ENCODE measurements at regions not wholly inside any gene's neighbourhood (a gene's known extent, or its start where the extent isn't known, plus 50 kb on each side); places are given as distances from the start of the nearest gene placed in this dataset.

DNA sequence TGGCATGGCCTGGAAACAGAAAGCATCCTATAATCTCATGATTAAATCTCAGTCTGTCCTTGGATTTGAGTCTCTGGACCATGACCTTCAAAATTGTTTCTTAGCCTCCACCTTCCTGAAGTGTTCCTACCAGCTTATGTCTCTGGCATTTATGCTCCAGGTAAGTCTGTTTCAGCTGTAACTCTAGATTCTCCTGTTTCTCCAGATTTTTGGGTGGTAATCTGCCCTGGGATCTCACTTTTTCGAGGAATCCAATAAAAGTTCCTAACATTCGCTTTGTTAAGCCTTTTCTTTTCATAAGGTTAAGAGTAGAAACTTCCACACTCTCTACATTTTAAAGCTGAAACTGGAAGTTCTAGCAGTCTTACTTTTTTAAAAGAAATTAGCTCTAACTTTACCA lies 318.5 kb downstream of the C6orf118 start:
- H3K9me3 Mint-ChIP-seq, result no peaks in the 10 kb centered on the region
- Histone ChIP-seq H3K27me3 (ENCODE audit: control insufficient read depth in 1 of 2, insufficient read depth in 2 of 2, low read length in 2 of 2) (no peaks in the 10 kb centered on the region), H3K4me3 (ENCODE audit: low read length) (no peak overlapping the region), H3K4me1 (ENCODE audit: insufficient read depth, low read length) (no peaks in the 10 kb centered on the region), H3K9me3 (ENCODE audit: control insufficient read depth in 1 of 2, insufficient read depth in 1 of 2, low read length in 2 of 2) (peaks cover 0 to 7% of the 10 kb centered on the region in 2 experiments), H3K36me3 (ENCODE audit: insufficient read depth, low read length) (no peaks in the 10 kb centered on the region), H3K27ac (ENCODE audit: low read depth in 1 of 2, low read length in 2 of 2) (no peak overlapping the region)
- H3K4me1 Mint-ChIP-seq (ENCODE audit: low read depth), result no peaks in the 10 kb centered on the region
- ATAC-seq (ENCODE audit: poor library complexity) (no peak), DNase-seq (no peak)
- ChIA-PET CTCF (no interaction called here), POLR2A (no interaction called here)
- intact Hi-C loops (cut with DNase I, micrococcal nuclease), result no loop called here
- no peak overlapping the region for H3K27ac Mint-ChIP-seq
- H3K36me3 Mint-ChIP-seq (ENCODE audit: low read depth), result no peaks in the 10 kb centered on the region
- TF ChIP-seq, protein P1, sequence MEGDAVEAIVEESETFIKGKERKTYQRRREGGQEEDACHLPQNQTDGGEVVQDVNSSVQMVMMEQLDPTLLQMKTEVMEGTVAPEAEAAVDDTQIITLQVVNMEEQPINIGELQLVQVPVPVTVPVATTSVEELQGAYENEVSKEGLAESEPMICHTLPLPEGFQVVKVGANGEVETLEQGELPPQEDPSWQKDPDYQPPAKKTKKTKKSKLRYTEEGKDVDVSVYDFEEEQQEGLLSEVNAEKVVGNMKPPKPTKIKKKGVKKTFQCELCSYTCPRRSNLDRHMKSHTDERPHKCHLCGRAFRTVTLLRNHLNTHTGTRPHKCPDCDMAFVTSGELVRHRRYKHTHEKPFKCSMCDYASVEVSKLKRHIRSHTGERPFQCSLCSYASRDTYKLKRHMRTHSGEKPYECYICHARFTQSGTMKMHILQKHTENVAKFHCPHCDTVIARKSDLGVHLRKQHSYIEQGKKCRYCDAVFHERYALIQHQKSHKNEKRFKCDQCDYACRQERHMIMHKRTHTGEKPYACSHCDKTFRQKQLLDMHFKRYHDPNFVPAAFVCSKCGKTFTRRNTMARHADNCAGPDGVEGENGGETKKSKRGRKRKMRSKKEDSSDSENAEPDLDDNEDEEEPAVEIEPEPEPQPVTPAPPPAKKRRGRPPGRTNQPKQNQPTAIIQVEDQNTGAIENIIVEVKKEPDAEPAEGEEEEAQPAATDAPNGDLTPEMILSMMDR (IDR thresholded peaks at IDR 0.05), result no peak
- no peak overlapping the region for H3K4me3 Mint-ChIP-seq
- no peaks in the 10 kb centered on the region for H3K27me3 Mint-ChIP-seq

DNA sequence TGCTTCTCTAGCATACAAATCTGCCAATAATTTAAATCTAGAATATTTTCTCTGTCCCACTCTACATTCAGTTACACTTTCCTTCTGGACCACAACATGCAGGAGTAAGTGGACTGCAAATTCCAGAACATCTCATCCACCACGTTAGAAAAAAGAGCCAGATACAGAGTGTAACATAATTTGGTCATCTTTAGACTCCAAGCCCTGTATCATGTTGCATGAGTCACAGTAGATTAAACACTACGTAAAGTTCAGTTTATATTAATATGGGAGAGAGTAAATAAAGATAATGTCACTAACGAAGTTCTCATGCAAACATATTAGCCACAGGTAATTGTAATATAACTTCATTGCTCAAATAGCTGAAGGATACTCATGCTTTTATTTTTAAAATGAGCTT lies 327.0 kb downstream of the C6orf118 start:
- H3K36me3 ChIP-seq (ENCODE audit: insufficient read depth, low read length), result no peaks in the 10 kb centered on the region
- intact Hi-C loops (cut with DNase I, micrococcal nuclease), result no loop called here
- Mint-ChIP-seq H3K9me3 (peaks cover 9% of the 10 kb centered on the region), H3K4me3 (no peak overlapping the region), H3K27me3 (no peaks in the 10 kb centered on the region), H3K27ac (no peak overlapping the region), H3K36me3 (ENCODE audit: low read depth) (no peaks in the 10 kb centered on the region), H3K4me1 (ENCODE audit: low read depth) (no peaks in the 10 kb centered on the region)
- H3K4me1 ChIP-seq (ENCODE audit: insufficient read depth, low read length), result no peaks in the 10 kb centered on the region
- H3K27me3 ChIP-seq (ENCODE audit: control insufficient read depth in 1 of 2, insufficient read depth in 2 of 2, low read length in 2 of 2), result no peaks in the 10 kb centered on the region
- no peak overlapping the region for H3K4me3 ChIP-seq (ENCODE audit: low read length)
- H3K27ac ChIP-seq (ENCODE audit: low read depth in 1 of 2, low read length in 2 of 2), result no peak overlapping the region
- ChIA-PET CTCF (no interaction called here), POLR2A (no interaction called here)
- DNase-seq, result no peak
- no peak for ATAC-seq (ENCODE audit: poor library complexity)
- peaks cover 0 to 4% of the 10 kb centered on the region in 2 experiments for H3K9me3 ChIP-seq (ENCODE audit: control insufficient read depth in 1 of 2, insufficient read depth in 1 of 2, low read length in 2 of 2)
- TF ChIP-seq, protein P1 (IDR thresholded peaks at IDR 0.05), result no peak

DNA sequence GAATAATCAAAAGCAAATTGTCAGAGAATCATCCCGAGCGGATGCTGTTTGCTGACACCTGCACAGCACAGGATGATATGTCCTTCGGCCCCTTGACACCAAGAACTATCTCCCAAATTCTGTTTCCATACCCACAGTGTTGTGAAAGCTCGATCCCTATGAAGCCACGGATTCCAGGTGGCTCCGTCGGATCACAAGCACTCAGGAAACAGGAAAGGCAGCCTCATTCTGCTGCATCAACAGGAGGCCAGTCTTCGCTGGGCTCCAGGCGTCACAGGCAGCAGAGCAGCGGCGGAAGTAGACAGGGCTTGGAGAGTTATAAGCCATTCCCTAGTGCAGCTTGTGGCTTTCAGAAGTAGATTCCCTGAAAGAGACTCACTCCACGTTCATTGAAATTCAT lies 342.3 kb downstream of the C6orf118 start:
- Histone ChIP-seq H3K27ac (ENCODE audit: low read depth in 1 of 2, low read length in 2 of 2) (no peak overlapping the region), H3K4me3 (ENCODE audit: low read length) (no peak overlapping the region), H3K27me3 (ENCODE audit: control insufficient read depth in 1 of 2, insufficient read depth in 2 of 2, low read length in 2 of 2) (no peaks in the 10 kb centered on the region), H3K9me3 (ENCODE audit: control insufficient read depth in 1 of 2, insufficient read depth in 1 of 2, low read length in 2 of 2) (peaks cover 0 to 8% of the 10 kb centered on the region in 2 experiments), H3K36me3 (ENCODE audit: insufficient read depth, low read length) (no peaks in the 10 kb centered on the region), H3K4me1 (ENCODE audit: insufficient read depth, low read length) (no peaks in the 10 kb centered on the region)
- Mint-ChIP-seq H3K27me3 (no peaks in the 10 kb centered on the region), H3K4me1 (ENCODE audit: low read depth) (no peaks in the 10 kb centered on the region), H3K9me3 (peaks cover 3% of the 10 kb centered on the region), H3K4me3 (no peak overlapping the region), H3K36me3 (ENCODE audit: low read depth) (no peaks in the 10 kb centered on the region), H3K27ac (no peak overlapping the region)
- POLR2A ChIA-PET, result no interaction called here
- intact Hi-C loops (cut with DNase I, micrococcal nuclease), result no loop called here
- CTCF ChIA-PET, result no interaction called here
- TF ChIP-seq, protein P1 (IDR thresholded peaks at IDR 0.05), result no peak
- no peak for ATAC-seq (ENCODE audit: poor library complexity)
- no peak for DNase-seq

All from CD4-positive, alpha-beta T cell (primary cell).